Caki2 (cell line): ENCODE measurements at regions not wholly inside any gene's neighbourhood (a gene's known extent, or its start where the extent isn't known, plus 50 kb on each side); places are given as distances from the start of the nearest gene placed in this dataset.
A peak's percentile ranks its signal among the peaks of the same experiment; 100 is the strongest.

Experiments used
- DNase-seq: peaks from one replicate; pipeline ENCODE4 v3.0.0-alpha.2; 2015; ENCODE audit warnings: low read depth
- in situ Hi-C: cut with HindIII; loops from 2 replicates; pipeline ENCODE4 v1.10.0; 2016; ENCODE audit warnings: low sequenced_read_pairs, low pct_unique_long_range_greater_than_20kb, mixed read lengths

DNA sequence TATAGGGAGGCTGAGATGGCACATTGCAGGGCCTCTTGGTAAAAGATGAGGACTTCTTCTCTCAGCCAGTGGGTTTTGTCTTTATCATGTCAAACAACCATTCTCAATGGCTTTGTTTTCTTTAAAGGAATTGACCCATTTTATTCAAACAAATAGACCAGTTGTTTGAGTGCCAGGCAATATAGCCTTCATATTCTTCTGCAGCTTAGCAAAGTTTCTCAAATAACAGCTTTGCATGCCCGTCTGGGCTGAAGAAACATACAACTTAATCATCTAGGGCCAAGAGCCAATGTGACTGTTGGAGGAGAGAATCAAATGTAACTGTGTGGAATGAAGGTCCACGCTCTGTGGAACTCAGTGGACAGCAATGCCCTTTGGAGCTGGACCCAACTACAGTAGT, 57.4 kb upstream of the ADRA1B start:
- DNase-seq, result no peak
- in situ Hi-C loops, result no loop called here

DNA sequence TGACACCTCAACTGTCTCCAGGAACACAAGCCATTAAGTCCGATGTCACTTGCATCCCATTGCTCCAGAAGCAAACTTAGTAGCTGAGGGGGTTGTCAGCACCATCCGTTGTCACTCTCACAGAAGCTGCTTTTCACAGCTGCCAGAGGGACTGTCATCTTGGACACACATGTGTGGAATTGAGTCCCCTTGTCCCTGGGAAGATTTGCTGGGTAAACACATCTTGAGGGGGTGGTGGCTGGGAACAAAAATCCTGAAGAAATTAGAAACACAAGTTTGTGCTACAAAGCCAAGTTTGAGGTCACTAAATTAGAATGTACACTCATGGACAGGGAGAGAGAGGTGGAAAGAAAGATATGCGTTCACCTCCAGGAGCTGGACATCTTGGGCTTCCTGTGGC, 55.2 kb upstream of the ADRA1B start:
- DNase-seq, result no peak
- in situ Hi-C loops, result no loop called here

- in situ Hi-C loops, result no loop called here
- peak; percentile 36 for DNase-seq
Measured at GRCh38 chr5:159864885-159865691, 51.2 kb upstream of the ADRA1B start.

- in situ Hi-C loops, result no loop called here
- no peak for DNase-seq
Measured at GRCh38 chr5:159866093-159866492, 50.2 kb upstream of the ADRA1B start.
